K562 (cell line): ENCODE measurements at regions not wholly inside any gene's neighbourhood (a gene's known extent, or its start where the extent isn't known, plus 50 kb on each side); places are given as distances from the start of the nearest gene placed in this dataset.

Experiments used
- KDM5B ChIP-seq: fragments of 200-600 bp; sonication (generic); IDR thresholded peaks from 2 replicates; pipeline ENCODE4 v1.6.1; 2012; ENCODE audit warnings: low read depth, mild to moderate bottlenecking, moderate library complexity, low read length, control low read depth, inconsistent platforms; ENCODE audit not compliant: insufficient replicate concordance
- TF ChIP-seq, protein P1 (sequence below): fragments of 250-450 bp; sonication (Bioruptor Pico); IDR thresholded peaks from 2 replicates; pipeline ENCODE4 v1.8.0; 2022; ENCODE audit warnings: moderate library complexity, mild to moderate bottlenecking, inconsistent platforms
- TF ChIP-seq, protein P2 (sequence below): sonication (generic); formaldehyde crosslinking; IDR thresholded peaks from 2 replicates; pipeline ENCODE4 v1.8.1; 2023; ENCODE audit warnings: mild to moderate bottlenecking, missing genetic modification reagents
- TF ChIP-seq, protein P3 (sequence below): fragments of 200-800 bp; sonication (Bioruptor generic); IDR thresholded peaks from 2 replicates; pipeline ENCODE4 v1.6.1; 2017; ENCODE audit warnings: missing genetic modification characterization, missing compliant biosample characterization
- TF ChIP-seq, protein P4 (sequence below), 2 experiments: fragments of 250-450 bp in 1 of 2; fragments of 450-650 bp in 1 of 2; sonication (Bioruptor Pico) in 1 of 2; IDR thresholded peaks; 2 replicates each; pipeline versions ENCODE4 v1.6.1 to v1.8.0; 2016 to 2021; ENCODE audit warnings: mild to moderate bottlenecking in 2 of 2, moderate library complexity in 2 of 2, missing compliant biosample characterization in 1 of 2, missing genetic modification characterization in 1 of 2
- TF ChIP-seq, protein P5 (sequence below): fragments of 450-650 bp; formaldehyde crosslinking; IDR thresholded peaks from 2 replicates; pipeline ENCODE4 v1.4.0; 2022; ENCODE audit warnings: mild to moderate bottlenecking, moderate library complexity

DNA sequence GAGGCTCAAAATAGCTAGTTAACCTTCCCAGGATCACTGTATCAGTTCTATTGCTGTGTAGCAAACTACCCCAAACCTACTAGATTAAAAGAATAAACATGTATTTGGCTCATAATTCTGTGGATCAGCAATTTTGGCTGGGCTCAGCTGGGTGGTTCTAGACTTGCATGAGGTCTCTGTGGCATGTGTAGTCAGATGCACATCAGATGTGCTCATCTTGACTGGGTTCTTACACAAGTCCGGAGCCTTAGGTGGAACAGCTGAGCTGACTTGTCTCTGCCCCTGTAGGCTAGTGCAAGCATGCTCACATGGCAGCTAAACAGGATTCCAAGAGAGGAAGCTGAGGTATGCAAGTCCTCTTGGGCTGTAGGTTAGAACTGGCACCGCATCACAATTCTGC, 137.7 kb upstream of the PRNP start (continued):
- TF ChIP-seq, protein P1, sequence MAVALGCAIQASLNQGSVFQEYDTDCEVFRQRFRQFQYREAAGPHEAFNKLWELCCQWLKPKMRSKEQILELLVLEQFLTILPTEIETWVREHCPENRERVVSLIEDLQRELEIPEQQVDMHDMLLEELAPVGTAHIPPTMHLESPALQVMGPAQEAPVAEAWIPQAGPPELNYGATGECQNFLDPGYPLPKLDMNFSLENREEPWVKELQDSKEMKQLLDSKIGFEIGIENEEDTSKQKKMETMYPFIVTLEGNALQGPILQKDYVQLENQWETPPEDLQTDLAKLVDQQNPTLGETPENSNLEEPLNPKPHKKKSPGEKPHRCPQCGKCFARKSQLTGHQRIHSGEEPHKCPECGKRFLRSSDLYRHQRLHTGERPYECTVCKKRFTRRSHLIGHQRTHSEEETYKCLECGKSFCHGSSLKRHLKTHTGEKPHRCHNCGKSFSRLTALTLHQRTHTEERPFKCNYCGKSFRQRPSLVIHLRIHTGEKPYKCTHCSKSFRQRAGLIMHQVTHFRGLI (CRISPR knock-in tag), result no peak
- TF ChIP-seq, protein P2, sequence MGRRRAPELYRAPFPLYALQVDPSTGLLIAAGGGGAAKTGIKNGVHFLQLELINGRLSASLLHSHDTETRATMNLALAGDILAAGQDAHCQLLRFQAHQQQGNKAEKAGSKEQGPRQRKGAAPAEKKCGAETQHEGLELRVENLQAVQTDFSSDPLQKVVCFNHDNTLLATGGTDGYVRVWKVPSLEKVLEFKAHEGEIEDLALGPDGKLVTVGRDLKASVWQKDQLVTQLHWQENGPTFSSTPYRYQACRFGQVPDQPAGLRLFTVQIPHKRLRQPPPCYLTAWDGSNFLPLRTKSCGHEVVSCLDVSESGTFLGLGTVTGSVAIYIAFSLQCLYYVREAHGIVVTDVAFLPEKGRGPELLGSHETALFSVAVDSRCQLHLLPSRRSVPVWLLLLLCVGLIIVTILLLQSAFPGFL (CRISPR knock-in tag), result no peak
- TF ChIP-seq, protein P3, sequence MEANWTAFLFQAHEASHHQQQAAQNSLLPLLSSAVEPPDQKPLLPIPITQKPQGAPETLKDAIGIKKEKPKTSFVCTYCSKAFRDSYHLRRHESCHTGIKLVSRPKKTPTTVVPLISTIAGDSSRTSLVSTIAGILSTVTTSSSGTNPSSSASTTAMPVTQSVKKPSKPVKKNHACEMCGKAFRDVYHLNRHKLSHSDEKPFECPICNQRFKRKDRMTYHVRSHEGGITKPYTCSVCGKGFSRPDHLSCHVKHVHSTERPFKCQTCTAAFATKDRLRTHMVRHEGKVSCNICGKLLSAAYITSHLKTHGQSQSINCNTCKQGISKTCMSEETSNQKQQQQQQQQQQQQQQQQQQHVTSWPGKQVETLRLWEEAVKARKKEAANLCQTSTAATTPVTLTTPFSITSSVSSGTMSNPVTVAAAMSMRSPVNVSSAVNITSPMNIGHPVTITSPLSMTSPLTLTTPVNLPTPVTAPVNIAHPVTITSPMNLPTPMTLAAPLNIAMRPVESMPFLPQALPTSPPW (CRISPR knock-in tag), result no peak
- TF ChIP-seq, protein P4, sequence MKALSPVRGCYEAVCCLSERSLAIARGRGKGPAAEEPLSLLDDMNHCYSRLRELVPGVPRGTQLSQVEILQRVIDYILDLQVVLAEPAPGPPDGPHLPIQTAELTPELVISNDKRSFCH (CRISPR knock-in tag; IDR thresholded peaks at IDR 0.05), result no peak
- TF ChIP-seq, protein P4 (tag; IDR thresholded peaks at IDR 0.05), result no peak
- TF ChIP-seq, protein P5, sequence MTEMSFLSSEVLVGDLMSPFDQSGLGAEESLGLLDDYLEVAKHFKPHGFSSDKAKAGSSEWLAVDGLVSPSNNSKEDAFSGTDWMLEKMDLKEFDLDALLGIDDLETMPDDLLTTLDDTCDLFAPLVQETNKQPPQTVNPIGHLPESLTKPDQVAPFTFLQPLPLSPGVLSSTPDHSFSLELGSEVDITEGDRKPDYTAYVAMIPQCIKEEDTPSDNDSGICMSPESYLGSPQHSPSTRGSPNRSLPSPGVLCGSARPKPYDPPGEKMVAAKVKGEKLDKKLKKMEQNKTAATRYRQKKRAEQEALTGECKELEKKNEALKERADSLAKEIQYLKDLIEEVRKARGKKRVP (CRISPR knock-in tag), result no peak
- no peak for TF ChIP-seq KDM5B
